Thymus (tissue), 11 donors: ENCODE measurements at regions not wholly inside any gene's neighbourhood (a gene's known extent, or its start where the extent isn't known, plus 50 kb on each side); places are given as distances from the start of the nearest gene placed in this dataset.

Experiments used
- DNase-seq, 9 donors: peaks; one replicate each; pipeline ENCODE4 v3.0.0-alpha.2; 2013; ENCODE audit warnings: low spot score in 9 of 9, low read depth in 6 of 9, missing footprints in 1 of 9
- H3K27ac ChIP-seq, 2 donors: one replicate each; pipeline ENCODE4 v1.5.1; 2013; ENCODE audit warnings: control low read depth in 1 of 2, low read depth in 1 of 2, low read length in 1 of 2, mild to moderate bottlenecking in 1 of 2, moderate library complexity in 1 of 2
- H3K27me3 ChIP-seq, 2 donors: one replicate each; pipeline ENCODE4 v1.5.1; 2013; ENCODE audit warnings: low read length in 1 of 2; ENCODE audit not compliant: control insufficient read depth in 2 of 2, insufficient read depth in 1 of 2
- H3K36me3 ChIP-seq, 2 donors: one replicate each; pipeline ENCODE4 v1.5.1; 2013; ENCODE audit warnings: low read length in 1 of 2, mild to moderate bottlenecking in 1 of 2, moderate library complexity in 1 of 2; ENCODE audit not compliant: control insufficient read depth in 2 of 2, insufficient read depth in 2 of 2
- H3K4me1 ChIP-seq, 2 donors: one replicate each; pipeline ENCODE4 v1.5.1; 2013; ENCODE audit warnings: low read length in 2 of 2; ENCODE audit not compliant: control insufficient read depth in 2 of 2, insufficient read depth in 2 of 2
- H3K4me3 ChIP-seq, 2 donors: one replicate each; pipeline ENCODE4 v1.5.1; 2013; ENCODE audit warnings: low read length in 2 of 2, control low read depth in 1 of 2, mild to moderate bottlenecking in 1 of 2
- H3K9me3 ChIP-seq, 2 donors: one replicate each; pipeline ENCODE4 v1.5.1; 2013; ENCODE audit warnings: low read length in 1 of 2, mild to moderate bottlenecking in 1 of 2; ENCODE audit not compliant: control insufficient read depth in 2 of 2, insufficient read depth in 1 of 2
- WGBS: extraction: QIAGEN DNeasy Blood & Tissue Kit; methylation state at CpG from one replicate; pipeline ENCODE4 v1.1.7; 2013; 5-methylcytosine and 5-hydroxymethylcytosine counted together
- donor health status: healthy.

- H3K9me3 ChIP-seq, result no peaks in the 10 kb centered on the region
- peaks cover 3 to 10% of the 10 kb centered on the region in 2 donors for H3K4me1 ChIP-seq
- WGBS, result 98% methylated on average over 5 of the region's 5 CpGs
- no peak for DNase-seq
- H3K4me3 ChIP-seq, result no peak overlapping the region
- no peaks in the 10 kb centered on the region for H3K27me3 ChIP-seq
- no peaks in the 10 kb centered on the region for H3K36me3 ChIP-seq
- no peak overlapping the region for H3K27ac ChIP-seq
Observed at GRCh38 chr16:80028581-80029380, 428.2 kb upstream of the MAF start.

- no peak overlapping the region for H3K4me3 ChIP-seq
- H3K27me3 ChIP-seq, result no peaks in the 10 kb centered on the region
- no peaks in the 10 kb centered on the region for H3K36me3 ChIP-seq
- no peaks in the 10 kb centered on the region for H3K9me3 ChIP-seq
- H3K27ac ChIP-seq, result no peak overlapping the region
- peaks cover 3 to 10% of the 10 kb centered on the region in 2 donors for H3K4me1 ChIP-seq
- 27% methylated on average over 20 of the region's 20 CpGs for WGBS
- peak; percentile 16 to 74 (median 38) for DNase-seq
Observed at GRCh38 chr16:80027007-80027965, 426.7 kb upstream of the MAF start.

GRCh38 chr16:80025236-80025635 is 424.7 kb upstream of the MAF start:
- no peak for DNase-seq
- no peaks in the 10 kb centered on the region for H3K9me3 ChIP-seq
- H3K36me3 ChIP-seq, result no peaks in the 10 kb centered on the region
- H3K27ac ChIP-seq, result no peak overlapping the region
- H3K4me3 ChIP-seq, result no peak overlapping the region
- no peaks in the 10 kb centered on the region for H3K27me3 ChIP-seq
- peaks cover 3 to 10% of the 10 kb centered on the region in 2 donors for H3K4me1 ChIP-seq
- WGBS, result 97% methylated on average over 4 of the region's 4 CpGs

- Histone ChIP-seq H3K27me3 (no peaks in the 10 kb centered on the region), H3K9me3 (no peaks in the 10 kb centered on the region), H3K4me1 (peaks cover 3 to 10% of the 10 kb centered on the region in 2 donors), H3K4me3 (no peak overlapping the region), H3K36me3 (no peaks in the 10 kb centered on the region), H3K27ac (no peak overlapping the region)
- WGBS, result 98% methylated on average over 3 of the region's 3 CpGs
- no peak for DNase-seq
Observed at GRCh38 chr16:80024443-80024842, 423.9 kb upstream of the MAF start.

GRCh38 chr16:80023865-80024264 is 423.3 kb upstream of the MAF start:
- H3K27ac ChIP-seq, result no peak overlapping the region
- no peak overlapping the region for H3K4me3 ChIP-seq
- WGBS, result 97% methylated on average over 2 of the region's 2 CpGs
- no peaks in the 10 kb centered on the region for H3K27me3 ChIP-seq
- peaks cover 3 to 10% of the 10 kb centered on the region in 2 donors for H3K4me1 ChIP-seq
- no peaks in the 10 kb centered on the region for H3K9me3 ChIP-seq
- DNase-seq, result no peak
- no peaks in the 10 kb centered on the region for H3K36me3 ChIP-seq

- Histone ChIP-seq H3K4me3 (no peak overlapping the region), H3K9me3 (no peaks in the 10 kb centered on the region), H3K4me1 (no peaks in the 10 kb centered on the region), H3K27me3 (no peaks in the 10 kb centered on the region), H3K27ac (no peak overlapping the region), H3K36me3 (no peaks in the 10 kb centered on the region)
- no peak for DNase-seq
- 72% methylated on average over 2 of the region's 2 CpGs for WGBS
Observed at GRCh38 chr16:80019395-80019794, 418.9 kb upstream of the MAF start.

- H3K4me1 ChIP-seq, result no peaks in the 10 kb centered on the region
- H3K9me3 ChIP-seq, result no peaks in the 10 kb centered on the region
- no peaks in the 10 kb centered on the region for H3K27me3 ChIP-seq
- WGBS, result 93% methylated on average over 2 of the region's 2 CpGs
- DNase-seq, result no peak
- H3K27ac ChIP-seq, result no peak overlapping the region
- H3K4me3 ChIP-seq, result no peak overlapping the region
- no peaks in the 10 kb centered on the region for H3K36me3 ChIP-seq
Observed at GRCh38 chr16:80018466-80018865, 417.9 kb upstream of the MAF start.

GRCh38 chr16:80016731-80017326 is 416.3 kb upstream of the MAF start:
- no peak for DNase-seq
- WGBS, result 66% methylated on average over 9 of the region's 9 CpGs

GRCh38 chr16:80015566-80015965 is 415.0 kb upstream of the MAF start:
- no peaks in the 10 kb centered on the region for H3K27me3 ChIP-seq
- no peak for DNase-seq
- no peaks in the 10 kb centered on the region for H3K9me3 ChIP-seq
- no peak overlapping the region for H3K27ac ChIP-seq
- no peaks in the 10 kb centered on the region for H3K4me1 ChIP-seq
- H3K36me3 ChIP-seq, result no peaks in the 10 kb centered on the region
- 88% methylated on average over 6 of the region's 6 CpGs for WGBS
- no peak overlapping the region for H3K4me3 ChIP-seq

More at GRCh38 chr16:80016731-80017326, 416.3 kb upstream of the MAF start:
- Histone ChIP-seq H3K36me3 (no peaks in the 10 kb centered on the region), H3K4me3 (no peak overlapping the region), H3K27ac (no peak overlapping the region), H3K4me1 (no peaks in the 10 kb centered on the region), H3K9me3 (no peaks in the 10 kb centered on the region), H3K27me3 (no peaks in the 10 kb centered on the region)
